ENCODE measurements at regions not wholly inside any gene's neighbourhood (a gene's known extent, or its start where the extent isn't known, plus 50 kb on each side); places are given as distances from the start of the nearest gene placed in this dataset.

GRCh38 chr10:118207470-118208007, 134.6 kb downstream of the FAM204A start:
- Histone ChIP-seq H3K18ac (ENCODE audit: low read length) (no peak overlapping the region), H2AFZ (ENCODE audit: low read length) (no peak overlapping the region), H4K91ac (ENCODE audit: low read depth, low read length, poor library complexity) (no peak overlapping the region), H3K4me3 (ENCODE audit: low read length in 2 of 2) (no peak overlapping the region), H3K14ac (ENCODE audit: low read length) (no peak overlapping the region), H3K4ac (ENCODE audit: low read length) (no peak overlapping the region), H2AK5ac (ENCODE audit: low read depth, low read length) (no peak overlapping the region), H3K4me2 (ENCODE audit: insufficient read depth, low read length, poor library complexity, severe bottlenecking) (no peak overlapping the region), H3K4me1 (ENCODE audit: control insufficient read depth in 2 of 2, insufficient read depth in 1 of 2, low read depth in 1 of 2, low read length in 2 of 2) (peaks cover 0 to 5% of the 10 kb centered on the region in 2 donors), H3K79me1 (ENCODE audit: low read depth, low read length) (no peaks in the 10 kb centered on the region), H3K9me3 (replicated peaks in 1 of 2; ENCODE audit: control insufficient read depth in 2 of 2, insufficient read depth in 1 of 2, low read depth in 1 of 2, low read length in 2 of 2) (no peaks in the 10 kb centered on the region), H2BK120ac (ENCODE audit: low read depth, low read length) (no peak overlapping the region), H2BK5ac (ENCODE audit: low read length) (no peak overlapping the region), H4K8ac (ENCODE audit: low read depth, low read length) (no peak overlapping the region), H3K36me3 (replicated peaks in 1 of 2; ENCODE audit: control insufficient read depth in 2 of 2, insufficient read depth in 2 of 2, low read length in 2 of 2) (no peaks in the 10 kb centered on the region), H2BK15ac (ENCODE audit: low read length) (no peak overlapping the region), H3K27ac (replicated peaks; ENCODE audit: low read length) (no peak overlapping the region), H3K9ac (ENCODE audit: low read depth, low read length, poor library complexity) (no peak overlapping the region), H3K23ac (ENCODE audit: low read depth, low read length, poor library complexity) (no peak overlapping the region), H3K27me3 (ENCODE audit: control insufficient read depth in 3 of 3, insufficient read depth in 3 of 3, low read depth in 1 of 3, low read length in 3 of 3) (no peaks in the 10 kb centered on the region), H2BK12ac (ENCODE audit: low read length) (no peak overlapping the region)
- no CpG with 5 or more reads among the region's 7 CpGs for WGBS, 2 donors (ENCODE audit: extremely low coverage in 2 of 2, insufficient read length in 2 of 2, insufficient replicate concordance in 1 of 2)
- DNase-seq (ENCODE audit: low spot score), result no peak

- Histone ChIP-seq H3K9ac (ENCODE audit: low read depth, low read length, poor library complexity) (no peak overlapping the region), H2AK5ac (ENCODE audit: low read depth, low read length) (no peak overlapping the region), H2BK12ac (ENCODE audit: low read length) (no peak overlapping the region), H3K23ac (ENCODE audit: low read depth, low read length, poor library complexity) (no peak overlapping the region), H4K8ac (ENCODE audit: low read depth, low read length) (no peak overlapping the region), H3K4ac (ENCODE audit: low read length) (no peak overlapping the region), H2BK5ac (ENCODE audit: low read length) (no peak overlapping the region), H3K4me3 (ENCODE audit: low read length in 2 of 2) (no peak overlapping the region), H3K4me2 (ENCODE audit: insufficient read depth, low read length, poor library complexity, severe bottlenecking) (no peak overlapping the region), H2BK120ac (ENCODE audit: low read depth, low read length) (no peak overlapping the region), H3K36me3 (replicated peaks in 1 of 2; ENCODE audit: control insufficient read depth in 2 of 2, insufficient read depth in 2 of 2, low read length in 2 of 2) (no peaks in the 10 kb centered on the region), H3K79me1 (ENCODE audit: low read depth, low read length) (no peaks in the 10 kb centered on the region), H4K91ac (ENCODE audit: low read depth, low read length, poor library complexity) (no peak overlapping the region), H3K18ac (ENCODE audit: low read length) (no peak overlapping the region), H2AFZ (ENCODE audit: low read length) (no peak overlapping the region), H3K9me3 (replicated peaks in 1 of 2; ENCODE audit: control insufficient read depth in 2 of 2, insufficient read depth in 1 of 2, low read depth in 1 of 2, low read length in 2 of 2) (no peaks in the 10 kb centered on the region), H3K14ac (ENCODE audit: low read length) (no peak overlapping the region), H3K27ac (replicated peaks; ENCODE audit: low read length) (no peak overlapping the region), H3K27me3 (ENCODE audit: control insufficient read depth in 3 of 3, insufficient read depth in 3 of 3, low read depth in 1 of 3, low read length in 3 of 3) (no peaks in the 10 kb centered on the region), H2BK15ac (ENCODE audit: low read length) (no peak overlapping the region), H3K4me1 (ENCODE audit: control insufficient read depth in 2 of 2, insufficient read depth in 1 of 2, low read depth in 1 of 2, low read length in 2 of 2) (peaks cover 0 to 5% of the 10 kb centered on the region in 2 donors)
- DNase-seq (ENCODE audit: low spot score), result no peak
- WGBS, 2 donors (ENCODE audit: extremely low coverage in 2 of 2, insufficient read length in 2 of 2, insufficient replicate concordance in 1 of 2), result no CpG with 5 or more reads among the region's 3 CpGs
These were observed 137.7 kb downstream of the FAM204A start for GRCh38 chr10:118204292-118204943.

- Histone ChIP-seq H3K27ac (replicated peaks; ENCODE audit: low read length) (no peak overlapping the region), H2BK5ac (ENCODE audit: low read length) (no peak overlapping the region), H2BK120ac (ENCODE audit: low read depth, low read length) (no peak overlapping the region), H4K8ac (ENCODE audit: low read depth, low read length) (no peak overlapping the region), H4K91ac (ENCODE audit: low read depth, low read length, poor library complexity) (no peak overlapping the region), H3K79me1 (ENCODE audit: low read depth, low read length) (no peaks in the 10 kb centered on the region), H3K4me3 (ENCODE audit: low read length in 2 of 2) (no peak overlapping the region), H2BK15ac (ENCODE audit: low read length) (no peak overlapping the region), H2AK5ac (ENCODE audit: low read depth, low read length) (no peak overlapping the region), H3K14ac (ENCODE audit: low read length) (no peak overlapping the region), H3K9ac (ENCODE audit: low read depth, low read length, poor library complexity) (no peak overlapping the region), H3K23ac (ENCODE audit: low read depth, low read length, poor library complexity) (no peak overlapping the region), H3K4me2 (ENCODE audit: insufficient read depth, low read length, poor library complexity, severe bottlenecking) (no peak overlapping the region), H3K18ac (ENCODE audit: low read length) (no peak overlapping the region), H3K4me1 (ENCODE audit: control insufficient read depth in 2 of 2, insufficient read depth in 1 of 2, low read depth in 1 of 2, low read length in 2 of 2) (peaks cover 0 to 3% of the 10 kb centered on the region in 2 donors), H3K27me3 (ENCODE audit: control insufficient read depth in 3 of 3, insufficient read depth in 3 of 3, low read depth in 1 of 3, low read length in 3 of 3) (no peaks in the 10 kb centered on the region), H3K36me3 (replicated peaks in 1 of 2; ENCODE audit: control insufficient read depth in 2 of 2, insufficient read depth in 2 of 2, low read length in 2 of 2) (no peaks in the 10 kb centered on the region), H3K9me3 (replicated peaks in 1 of 2; ENCODE audit: control insufficient read depth in 2 of 2, insufficient read depth in 1 of 2, low read depth in 1 of 2, low read length in 2 of 2) (no peaks in the 10 kb centered on the region), H3K4ac (ENCODE audit: low read length) (no peak overlapping the region), H2BK12ac (ENCODE audit: low read length) (no peak overlapping the region), H2AFZ (ENCODE audit: low read length) (no peak overlapping the region)
- DNase-seq (ENCODE audit: low spot score), result no peak
- no CpG with 5 or more reads among the region's 2 CpGs for WGBS, 2 donors (ENCODE audit: extremely low coverage in 2 of 2, insufficient read length in 2 of 2, insufficient replicate concordance in 1 of 2)
These were observed 138.7 kb downstream of the FAM204A start for GRCh38 chr10:118203461-118203860.

- Histone ChIP-seq H2BK5ac (ENCODE audit: low read length) (no peak overlapping the region), H4K8ac (ENCODE audit: low read depth, low read length) (no peak overlapping the region), H3K27ac (replicated peaks; ENCODE audit: low read length) (no peak overlapping the region), H3K4me1 (ENCODE audit: control insufficient read depth in 2 of 2, insufficient read depth in 1 of 2, low read depth in 1 of 2, low read length in 2 of 2) (no peaks in the 10 kb centered on the region), H3K36me3 (replicated peaks in 1 of 2; ENCODE audit: control insufficient read depth in 2 of 2, insufficient read depth in 2 of 2, low read length in 2 of 2) (no peaks in the 10 kb centered on the region), H4K91ac (ENCODE audit: low read depth, low read length, poor library complexity) (no peak overlapping the region), H2BK120ac (ENCODE audit: low read depth, low read length) (no peak overlapping the region), H2BK12ac (ENCODE audit: low read length) (no peak overlapping the region), H3K4me3 (ENCODE audit: low read length in 2 of 2) (no peak overlapping the region), H3K27me3 (ENCODE audit: control insufficient read depth in 3 of 3, insufficient read depth in 3 of 3, low read depth in 1 of 3, low read length in 3 of 3) (peaks cover 0 to 3% (median 0%) of the 10 kb centered on the region in 3 experiments), H3K23ac (ENCODE audit: low read depth, low read length, poor library complexity) (no peak overlapping the region), H3K79me1 (ENCODE audit: low read depth, low read length) (no peaks in the 10 kb centered on the region), H3K18ac (ENCODE audit: low read length) (no peak overlapping the region), H2BK15ac (ENCODE audit: low read length) (no peak overlapping the region), H3K9ac (ENCODE audit: low read depth, low read length, poor library complexity) (no peak overlapping the region), H3K4me2 (ENCODE audit: insufficient read depth, low read length, poor library complexity, severe bottlenecking) (no peak overlapping the region), H2AFZ (ENCODE audit: low read length) (no peak overlapping the region), H3K9me3 (replicated peaks in 1 of 2; ENCODE audit: control insufficient read depth in 2 of 2, insufficient read depth in 1 of 2, low read depth in 1 of 2, low read length in 2 of 2) (no peaks in the 10 kb centered on the region), H3K4ac (ENCODE audit: low read length) (no peak overlapping the region), H2AK5ac (ENCODE audit: low read depth, low read length) (no peak overlapping the region), H3K14ac (ENCODE audit: low read length) (no peak overlapping the region)
- WGBS, 2 donors (ENCODE audit: extremely low coverage in 2 of 2, insufficient read length in 2 of 2, insufficient replicate concordance in 1 of 2), result no CpG with 5 or more reads among the region's 2 CpGs
- no peak for DNase-seq (ENCODE audit: low spot score)
These were observed 146.4 kb downstream of the FAM204A start for GRCh38 chr10:118195729-118196128.

Measured in neuronal stem cell (in vitro differentiated cells).